Progenitor cell of endocrine pancreas (in vitro differentiated cells): ENCODE measurements at regions not wholly inside any gene's neighbourhood (a gene's known extent, or its start where the extent isn't known, plus 50 kb on each side); places are given as distances from the start of the nearest gene placed in this dataset.
"Not testable (repeated sequence)": the region's sequence is repeated elsewhere in the genome, so short reads cannot be mapped to it uniquely, and the experiment has no call there.

Experiments used
- DNase-seq: peaks from one replicate; pipeline ENCODE4 v3.0.0; 2021; ENCODE audit warnings: low spot score; ENCODE audit not compliant: unreplicated experiment
- H3K27ac Mint-ChIP-seq: 2 replicates; pipeline ENCODE4 v1.8.0; 2021; ENCODE audit warnings: mild to moderate bottlenecking, moderate library complexity, mixed read lengths
- H3K27me3 Mint-ChIP-seq: 2 replicates; pipeline ENCODE4 v1.8.0; 2021; ENCODE audit warnings: mixed read lengths
- H3K36me3 Mint-ChIP-seq: 2 replicates; pipeline ENCODE4 v1.8.0; 2022; ENCODE audit warnings: mixed read lengths; ENCODE audit not compliant: insufficient read depth
- H3K4me1 Mint-ChIP-seq: 2 replicates; pipeline ENCODE4 v1.8.0; 2021; ENCODE audit warnings: low read depth, mixed read lengths
- H3K4me3 Mint-ChIP-seq: 2 replicates; pipeline ENCODE4 v1.8.0; 2021; ENCODE audit warnings: low read depth, mild to moderate bottlenecking, moderate library complexity, mixed read lengths
- H3K9me3 Mint-ChIP-seq: 2 replicates; pipeline ENCODE4 v1.8.0; 2021; ENCODE audit warnings: low read depth, mixed read lengths
- TF ChIP-seq, protein P1 (sequence below): fragments of 200-600 bp; sonication (generic); IDR thresholded peaks from one replicate; pipeline ENCODE4 v1.5.0; 2021; ENCODE audit warnings: antibody characterized with exemption, mild to moderate bottlenecking; ENCODE audit not compliant: unreplicated experiment

DNA sequence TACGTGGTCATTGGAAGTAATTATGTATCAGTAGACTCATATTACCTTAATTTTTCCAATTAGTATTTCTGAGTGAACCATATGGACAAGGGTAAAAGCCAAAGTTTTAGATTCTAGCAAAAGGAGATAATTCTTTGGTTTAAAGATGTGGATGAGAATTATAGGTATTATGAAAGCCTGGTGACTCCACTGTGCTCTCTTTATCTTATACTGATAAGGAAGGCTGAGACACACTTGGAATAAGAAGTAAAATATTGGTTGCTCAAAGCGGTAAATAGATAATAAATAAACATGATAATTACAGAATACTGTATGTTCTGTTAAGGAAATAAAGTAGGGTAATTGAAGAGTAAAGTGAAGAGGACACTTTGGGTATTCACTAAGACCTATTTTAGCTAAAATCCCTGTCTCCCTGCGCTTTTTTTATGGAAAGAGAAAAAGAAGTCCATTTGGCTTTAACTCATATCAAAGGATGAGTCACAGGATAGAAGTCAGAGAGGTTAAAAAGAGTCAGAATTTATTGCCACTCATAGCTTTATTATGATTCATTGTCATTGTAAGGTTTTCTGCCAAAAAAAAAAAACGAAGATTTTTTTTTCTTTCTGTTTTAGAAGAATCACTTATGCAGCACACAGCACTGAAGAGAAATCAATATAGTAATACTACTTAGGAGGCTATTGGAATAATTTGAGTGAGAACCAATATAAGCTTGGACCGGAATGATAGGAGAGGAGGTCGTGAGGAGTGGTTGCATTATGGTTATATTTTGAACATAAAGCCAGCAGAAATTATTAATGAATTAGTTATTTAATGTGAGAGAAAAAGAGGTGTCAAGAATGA, 2463.1 kb downstream of the ARAP2 start:
- Mint-ChIP-seq H3K9me3 (no peaks in the 10 kb centered on the region), H3K4me3 (no peak overlapping the region), H3K36me3 (no peaks in the 10 kb centered on the region), H3K27me3 (no peaks in the 10 kb centered on the region), H3K27ac (no peak overlapping the region), H3K4me1 (no peaks in the 10 kb centered on the region)
- no peak for DNase-seq
- TF ChIP-seq, protein P1, sequence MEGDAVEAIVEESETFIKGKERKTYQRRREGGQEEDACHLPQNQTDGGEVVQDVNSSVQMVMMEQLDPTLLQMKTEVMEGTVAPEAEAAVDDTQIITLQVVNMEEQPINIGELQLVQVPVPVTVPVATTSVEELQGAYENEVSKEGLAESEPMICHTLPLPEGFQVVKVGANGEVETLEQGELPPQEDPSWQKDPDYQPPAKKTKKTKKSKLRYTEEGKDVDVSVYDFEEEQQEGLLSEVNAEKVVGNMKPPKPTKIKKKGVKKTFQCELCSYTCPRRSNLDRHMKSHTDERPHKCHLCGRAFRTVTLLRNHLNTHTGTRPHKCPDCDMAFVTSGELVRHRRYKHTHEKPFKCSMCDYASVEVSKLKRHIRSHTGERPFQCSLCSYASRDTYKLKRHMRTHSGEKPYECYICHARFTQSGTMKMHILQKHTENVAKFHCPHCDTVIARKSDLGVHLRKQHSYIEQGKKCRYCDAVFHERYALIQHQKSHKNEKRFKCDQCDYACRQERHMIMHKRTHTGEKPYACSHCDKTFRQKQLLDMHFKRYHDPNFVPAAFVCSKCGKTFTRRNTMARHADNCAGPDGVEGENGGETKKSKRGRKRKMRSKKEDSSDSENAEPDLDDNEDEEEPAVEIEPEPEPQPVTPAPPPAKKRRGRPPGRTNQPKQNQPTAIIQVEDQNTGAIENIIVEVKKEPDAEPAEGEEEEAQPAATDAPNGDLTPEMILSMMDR: no peak

DNA sequence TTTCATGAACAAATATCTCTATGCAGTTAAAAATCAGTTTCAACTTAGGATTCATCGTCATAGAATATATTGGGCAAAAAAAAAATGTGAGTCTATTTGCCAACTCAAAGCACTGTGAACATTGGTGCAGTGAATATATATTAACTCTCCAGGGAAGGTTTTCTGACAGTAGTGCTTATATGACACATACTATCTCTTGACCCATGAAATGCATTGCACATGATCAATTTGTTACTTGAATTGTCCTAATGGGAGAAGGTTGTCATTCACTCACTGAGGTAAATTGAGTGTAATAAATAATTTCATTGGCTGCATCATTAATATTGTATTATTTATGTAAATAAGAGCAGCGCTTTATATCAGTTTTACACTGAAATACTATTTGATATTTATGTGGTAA, 2458.5 kb downstream of the ARAP2 start:
- no peak overlapping the region for H3K27ac Mint-ChIP-seq
- no peaks in the 10 kb centered on the region for H3K36me3 Mint-ChIP-seq
- H3K9me3 Mint-ChIP-seq: peaks cover 3% of the 10 kb centered on the region
- H3K4me3 Mint-ChIP-seq: no peak overlapping the region
- no peak for DNase-seq
- H3K27me3 Mint-ChIP-seq: no peaks in the 10 kb centered on the region
- peaks cover 1% of the 10 kb centered on the region for H3K4me1 Mint-ChIP-seq
- TF ChIP-seq, protein P1: no peak

DNA sequence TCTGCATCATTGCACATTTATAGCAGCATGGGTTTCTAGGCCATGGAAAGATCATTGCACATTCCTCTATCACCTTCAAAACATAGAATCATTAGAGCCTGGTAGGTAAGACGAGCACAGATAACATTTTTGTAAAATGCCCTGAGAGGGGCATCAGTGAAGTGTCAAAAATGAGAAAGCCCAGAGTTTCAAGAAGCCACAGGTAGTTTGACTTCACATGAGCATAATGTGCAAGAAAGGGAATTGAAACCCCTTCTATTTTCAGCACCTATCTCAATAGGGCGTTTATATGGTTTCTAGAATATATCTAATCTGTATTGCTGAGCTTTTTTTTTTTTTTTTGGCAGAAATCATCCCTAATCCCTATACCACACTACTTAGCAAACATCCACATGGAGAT, 2441.7 kb downstream of the ARAP2 start:
- Mint-ChIP-seq H3K4me1 (peaks cover 23% of the 10 kb centered on the region), H3K4me3 (no peak overlapping the region), H3K27ac (no peak overlapping the region), H3K27me3 (no peaks in the 10 kb centered on the region), H3K9me3 (peaks cover 14% of the 10 kb centered on the region), H3K36me3 (peaks cover 6% of the 10 kb centered on the region)
- TF ChIP-seq, protein P1: no peak
- DNase-seq: no peak

DNA sequence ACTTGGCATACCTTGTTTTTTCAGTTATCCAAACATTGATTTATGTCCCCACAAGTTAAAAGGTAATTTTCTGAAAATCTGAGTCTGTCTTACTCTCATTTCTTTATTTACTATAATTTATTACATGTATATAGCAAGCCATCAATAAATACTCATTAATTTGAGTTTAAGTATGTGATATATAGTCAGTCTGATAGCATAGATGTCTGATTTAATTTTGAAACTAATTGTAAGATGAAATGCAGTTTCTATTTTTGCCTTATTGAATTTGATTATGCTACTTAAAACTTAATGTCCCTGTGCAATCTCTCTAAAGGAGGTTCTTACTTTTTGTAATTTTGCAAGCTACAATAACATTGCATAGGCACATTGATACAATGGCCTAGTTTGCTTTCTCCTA, 2418.6 kb downstream of the ARAP2 start:
- H3K27ac Mint-ChIP-seq: no peak overlapping the region
- DNase-seq: no peak
- H3K36me3 Mint-ChIP-seq: no peaks in the 10 kb centered on the region
- no peak overlapping the region for H3K4me3 Mint-ChIP-seq
- no peaks in the 10 kb centered on the region for H3K27me3 Mint-ChIP-seq
- H3K4me1 Mint-ChIP-seq: no peaks in the 10 kb centered on the region
- TF ChIP-seq, protein P1: no peak
- H3K9me3 Mint-ChIP-seq: peaks cover 3% of the 10 kb centered on the region

GRCh38 chr4:33829356-33829755, 2415.0 kb downstream of the ARAP2 start:
- not testable (repeated sequence) for DNase-seq, H3K36me3 Mint-ChIP-seq, H3K4me1 Mint-ChIP-seq, H3K27me3 Mint-ChIP-seq, H3K9me3 Mint-ChIP-seq, H3K27ac Mint-ChIP-seq, H3K4me3 Mint-ChIP-seq
